Esophagus muscularis mucosa (tissue), 4 donors: ENCODE measurements at regions not wholly inside any gene's neighbourhood (a gene's known extent, or its start where the extent isn't known, plus 50 kb on each side); places are given as distances from the start of the nearest gene placed in this dataset.

Experiments
- DNase-seq: peaks from one replicate; pipeline ENCODE4 v3.0.0-alpha.2; 2017; ENCODE audit errors: extremely low spot score
- H3K27ac ChIP-seq, 4 donors: fragments of 200-600 bp; sonication (generic); replicated peaks in 1 of 4; 1 replicate in 3 of 4; 2 replicates in 1 of 4; pipeline ENCODE4 v1.5.1; 2016 to 2019; ENCODE audit warnings: mild to moderate bottlenecking in 1 of 4
- H3K27me3 ChIP-seq, 4 donors: fragments of 200-600 bp; sonication (generic); one replicate each; pipeline versions ENCODE4 v1.5.1 to v1.6.0; 2016 to 2019
- H3K36me3 ChIP-seq, 4 donors: fragments of 200-600 bp; sonication (generic); one replicate each; pipeline ENCODE4 v1.5.1; 2016 to 2019
- H3K4me1 ChIP-seq, 4 donors: fragments of 200-600 bp; sonication (generic); one replicate each; pipeline ENCODE4 v1.5.1; 2016 to 2019
- H3K4me3 ChIP-seq, 4 donors: fragments of 200-600 bp; sonication (generic); 1 replicate in 2 of 4; 2 replicates in 2 of 4; pipeline ENCODE4 v1.5.1; 2016 to 2019; ENCODE audit warnings: mild to moderate bottlenecking in 4 of 4, moderate library complexity in 1 of 4
- H3K9me3 ChIP-seq, 4 donors: fragments of 200-600 bp; sonication (generic); 1 replicate in 3 of 4; 2 replicates in 1 of 4; pipeline ENCODE4 v1.5.1; 2016 to 2019
- EP300 ChIP-seq: sonication (generic); formaldehyde crosslinking; IDR thresholded peaks from one replicate; pipeline ENCODE4 v1.6.1; 2017; ENCODE audit warnings: antibody characterized with exemption
- POLR2A ChIP-seq: fragments of 450-650 bp; IDR thresholded peaks from one replicate; pipeline ENCODE4 v1.6.1; 2017; ENCODE audit warnings: antibody characterized with exemption, moderate library complexity, mild to moderate bottlenecking, low read depth
- POLR2AphosphoS5 ChIP-seq, 2 donors: sonication (generic); formaldehyde crosslinking; IDR thresholded peaks; one replicate each; pipeline ENCODE4 v1.6.1; 2017; ENCODE audit warnings: antibody characterized with exemption in 2 of 2
- WGBS: methylation state at CpG from one replicate; pipeline ENCODE4 v1.1.5; 2018; 5-methylcytosine and 5-hydroxymethylcytosine counted together
- intact Hi-C: fragments of 100-400 bp; cut with DNase I; formaldehyde crosslinking; loops from one replicate; pipeline ENCODE4 v1.15.1; 2023
- TF ChIP-seq, protein P1 (sequence below), 3 experiments: fragments of 200-600 bp in 2 of 3; fragments of 450-650 bp in 1 of 3; sonication (generic) in 2 of 3; IDR thresholded peaks; one replicate each; pipeline ENCODE4 v1.5.1; 2017 to 2019; ENCODE audit warnings: antibody characterized with exemption in 3 of 3, mild to moderate bottlenecking in 2 of 3, moderate library complexity in 1 of 3

DNA sequence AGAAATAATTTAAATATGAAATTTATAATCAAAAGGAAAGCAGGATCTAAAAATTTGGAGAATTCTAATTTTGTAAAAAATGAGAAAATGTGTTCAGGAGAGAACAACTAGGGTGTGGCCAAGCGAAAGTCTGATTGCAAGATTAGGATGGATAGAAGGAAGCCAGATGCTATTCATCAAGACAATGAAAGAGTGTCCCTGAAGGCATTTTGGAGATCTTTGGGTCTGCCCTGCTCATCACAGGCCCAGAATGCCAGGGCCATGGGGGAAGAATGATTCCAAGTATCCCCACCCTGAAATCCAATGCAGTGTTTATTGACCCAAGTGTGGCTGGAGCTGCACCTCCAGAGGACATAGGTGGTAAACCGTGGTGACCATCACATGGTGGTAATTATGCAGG, 724.0 kb upstream of the FZD8 start:
- 84% methylated on average over 2 of the region's 2 CpGs for WGBS
- TF ChIP-seq POLR2AphosphoS5 (IDR thresholded peaks at IDR 0.05): no peak
- TF ChIP-seq, protein P1, sequence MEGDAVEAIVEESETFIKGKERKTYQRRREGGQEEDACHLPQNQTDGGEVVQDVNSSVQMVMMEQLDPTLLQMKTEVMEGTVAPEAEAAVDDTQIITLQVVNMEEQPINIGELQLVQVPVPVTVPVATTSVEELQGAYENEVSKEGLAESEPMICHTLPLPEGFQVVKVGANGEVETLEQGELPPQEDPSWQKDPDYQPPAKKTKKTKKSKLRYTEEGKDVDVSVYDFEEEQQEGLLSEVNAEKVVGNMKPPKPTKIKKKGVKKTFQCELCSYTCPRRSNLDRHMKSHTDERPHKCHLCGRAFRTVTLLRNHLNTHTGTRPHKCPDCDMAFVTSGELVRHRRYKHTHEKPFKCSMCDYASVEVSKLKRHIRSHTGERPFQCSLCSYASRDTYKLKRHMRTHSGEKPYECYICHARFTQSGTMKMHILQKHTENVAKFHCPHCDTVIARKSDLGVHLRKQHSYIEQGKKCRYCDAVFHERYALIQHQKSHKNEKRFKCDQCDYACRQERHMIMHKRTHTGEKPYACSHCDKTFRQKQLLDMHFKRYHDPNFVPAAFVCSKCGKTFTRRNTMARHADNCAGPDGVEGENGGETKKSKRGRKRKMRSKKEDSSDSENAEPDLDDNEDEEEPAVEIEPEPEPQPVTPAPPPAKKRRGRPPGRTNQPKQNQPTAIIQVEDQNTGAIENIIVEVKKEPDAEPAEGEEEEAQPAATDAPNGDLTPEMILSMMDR (IDR thresholded peaks at IDR 0.05): no peak
- TF ChIP-seq POLR2A: no peak
- no peak for TF ChIP-seq EP300
- DNase-seq: no peak
- Histone ChIP-seq H3K9me3 (no peaks in the 10 kb centered on the region), H3K36me3 (no peaks in the 10 kb centered on the region), H3K4me1 (no peaks in the 10 kb centered on the region), H3K27ac (no peak overlapping the region), H3K4me3 (no peak overlapping the region), H3K27me3 (no peaks in the 10 kb centered on the region)
- intact Hi-C loops: no loop called here

DNA sequence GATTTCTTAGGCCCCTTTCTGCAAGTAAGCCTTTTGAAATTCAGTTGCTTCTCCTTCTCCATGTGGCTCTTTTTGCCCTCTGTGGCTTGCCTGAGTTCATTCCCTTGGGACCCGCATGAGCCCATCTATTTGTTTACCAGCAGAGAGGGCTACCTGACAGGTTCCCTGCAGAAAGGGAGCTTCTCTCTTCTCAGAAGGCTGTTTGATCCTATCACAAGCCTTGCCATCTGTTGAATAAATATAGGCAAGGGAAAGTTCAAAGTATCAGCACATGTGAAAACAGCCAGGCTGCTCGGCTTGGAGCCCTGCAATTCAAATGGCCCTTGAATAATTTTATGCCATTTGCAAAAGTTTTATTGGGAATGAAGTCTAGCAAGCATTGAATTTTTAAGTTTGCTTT, 720.2 kb upstream of the FZD8 start:
- Histone ChIP-seq H3K9me3 (no peaks in the 10 kb centered on the region), H3K4me3 (no peak overlapping the region), H3K27me3 (no peaks in the 10 kb centered on the region), H3K4me1 (no peaks in the 10 kb centered on the region), H3K27ac (no peak overlapping the region), H3K36me3 (no peaks in the 10 kb centered on the region)
- DNase-seq: no peak
- WGBS: 77% methylated on average over 2 of the region's 2 CpGs
- intact Hi-C loops: no loop called here
- no peak for TF ChIP-seq POLR2A
- TF ChIP-seq POLR2AphosphoS5 (IDR thresholded peaks at IDR 0.05): no peak
- TF ChIP-seq EP300: no peak
- TF ChIP-seq, protein P1 (IDR thresholded peaks at IDR 0.05): no peak

DNA sequence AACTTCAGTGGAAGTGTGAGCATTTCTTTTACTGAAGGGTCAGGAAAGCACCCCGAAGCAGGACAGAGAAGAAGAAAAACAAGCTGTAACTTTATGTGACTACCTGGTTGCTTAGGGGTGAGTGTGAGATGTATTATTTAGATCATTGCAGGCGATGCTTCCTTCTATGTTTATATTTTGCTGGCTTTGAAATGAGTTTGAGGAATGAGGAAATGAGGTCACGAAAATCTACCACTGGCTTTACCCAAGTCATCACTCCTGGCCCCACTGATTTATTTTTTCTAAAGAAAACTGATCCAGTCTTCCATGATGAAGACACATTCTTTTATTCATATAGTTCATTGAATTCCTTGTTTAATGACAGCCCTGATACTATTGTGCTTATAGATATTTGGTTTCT, 716.6 kb upstream of the FZD8 start:
- no peak for DNase-seq
- H3K4me3 ChIP-seq: no peak overlapping the region
- H3K4me1 ChIP-seq: no peaks in the 10 kb centered on the region
- no peaks in the 10 kb centered on the region for H3K36me3 ChIP-seq
- no peaks in the 10 kb centered on the region for H3K27me3 ChIP-seq
- no peak overlapping the region for H3K27ac ChIP-seq
- intact Hi-C loops: no loop called here
- WGBS: 66% methylated on average over 3 of the region's 3 CpGs
- no peak for TF ChIP-seq POLR2A
- no peak for TF ChIP-seq EP300
- no peak for TF ChIP-seq POLR2AphosphoS5 (IDR thresholded peaks at IDR 0.05)
- TF ChIP-seq, protein P1 (IDR thresholded peaks at IDR 0.05): no peak
- no peaks in the 10 kb centered on the region for H3K9me3 ChIP-seq

DNA sequence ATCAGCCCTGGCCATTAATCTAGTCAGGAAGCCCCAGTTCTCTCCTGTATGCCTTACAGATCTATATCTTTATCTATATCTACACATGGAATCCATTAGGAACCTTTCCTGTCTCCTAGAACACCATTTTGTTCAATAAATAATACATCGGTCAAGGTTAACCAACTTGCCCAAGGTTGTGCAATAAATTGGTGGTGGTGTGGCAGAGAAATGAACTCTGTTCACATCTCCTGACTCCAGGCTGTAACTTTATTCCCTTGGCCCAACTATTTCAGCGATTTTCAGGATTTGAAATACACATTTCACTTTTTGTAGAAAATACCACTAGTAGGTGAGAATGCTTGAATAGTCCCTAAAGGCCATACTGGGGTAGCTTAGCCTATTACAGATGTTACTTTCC, 712.5 kb upstream of the FZD8 start:
- Histone ChIP-seq H3K4me3 (no peak overlapping the region), H3K27me3 (no peaks in the 10 kb centered on the region), H3K4me1 (no peaks in the 10 kb centered on the region), H3K36me3 (no peaks in the 10 kb centered on the region), H3K27ac (no peak overlapping the region), H3K9me3 (no peaks in the 10 kb centered on the region)
- TF ChIP-seq POLR2A (no peak), POLR2AphosphoS5 (IDR thresholded peaks at IDR 0.05) (no peak), EP300 (no peak)
- TF ChIP-seq, protein P1 (IDR thresholded peaks at IDR 0.05): no peak
- intact Hi-C loops: no loop called here
- WGBS: 87% methylated on average over 2 of the region's 2 CpGs
- DNase-seq: no peak

DNA sequence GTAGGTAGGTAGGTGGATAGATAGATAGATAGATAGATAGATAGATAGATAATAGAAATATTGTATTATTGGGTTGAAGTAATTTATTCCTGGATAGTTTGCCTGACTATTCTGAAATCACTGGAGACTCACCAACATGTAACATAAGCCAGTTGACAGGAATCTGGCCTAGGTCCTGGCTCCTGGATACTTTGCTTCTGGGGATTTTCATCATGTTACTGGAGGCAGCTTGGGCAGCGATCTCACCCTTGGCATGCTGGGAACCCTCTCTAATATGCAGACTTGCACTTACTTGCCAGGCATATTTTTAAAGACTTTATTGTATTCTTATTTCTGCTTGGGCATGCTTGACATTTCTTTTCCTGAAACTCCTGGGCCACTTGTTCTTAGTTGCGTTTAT, 709.1 kb upstream of the FZD8 start:
- no peak overlapping the region for H3K4me3 ChIP-seq
- no peak overlapping the region for H3K27ac ChIP-seq
- intact Hi-C loops: no loop called here
- H3K4me1 ChIP-seq: no peaks in the 10 kb centered on the region
- WGBS: 63% methylated on average over 2 of the region's 2 CpGs
- H3K36me3 ChIP-seq: no peaks in the 10 kb centered on the region
- no peak for DNase-seq
- TF ChIP-seq POLR2AphosphoS5 (IDR thresholded peaks at IDR 0.05): no peak
- no peak for TF ChIP-seq POLR2A
- TF ChIP-seq EP300: no peak
- TF ChIP-seq, protein P1 (IDR thresholded peaks at IDR 0.05): no peak
- H3K27me3 ChIP-seq: no peaks in the 10 kb centered on the region
- no peaks in the 10 kb centered on the region for H3K9me3 ChIP-seq
